Cardiac septum (tissue), 1 donor: ENCODE measurements at regions not wholly inside any gene's neighbourhood (a gene's known extent, or its start where the extent isn't known, plus 50 kb on each side); places are given as distances from the start of the nearest gene placed in this dataset.
"Not testable (repeated sequence)": the region's sequence is repeated elsewhere in the genome, so short reads cannot be mapped to it uniquely, and the experiment has no call there.

ENCODE experiments used
- DNase-seq: peaks from one replicate; pipeline ENCODE4 v3.0.0-alpha.2; 2020; ENCODE audit warnings: low spot score
- intact Hi-C: fragments of 100-400 bp; cut with DNase I; formaldehyde crosslinking; loops from one replicate; pipeline ENCODE4 v1.14.0; 2022
- donor health status: DM: no; HTN: no; CAD: no.

DNA sequence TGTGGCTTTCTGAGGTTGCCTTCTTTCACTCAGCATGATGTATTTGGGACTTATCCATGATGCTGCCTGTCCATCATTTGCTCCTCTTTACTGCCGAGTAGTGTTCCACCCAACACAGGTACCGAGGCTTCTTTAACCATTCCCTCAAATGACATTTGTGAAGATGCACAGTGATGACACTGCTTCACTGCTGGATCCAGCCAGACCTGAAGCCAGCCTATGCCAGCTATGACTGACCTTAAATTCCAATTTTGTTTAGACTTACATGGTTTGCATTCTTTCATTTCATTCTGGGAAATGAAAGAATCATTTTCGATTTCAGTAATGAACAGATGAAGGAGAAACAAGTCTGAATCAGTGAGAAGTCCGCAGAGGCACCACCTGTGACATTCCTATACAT, 271.0 kb downstream of the AACS start:
- intact Hi-C loops, result no loop called here
- DNase-seq, result no peak

DNA sequence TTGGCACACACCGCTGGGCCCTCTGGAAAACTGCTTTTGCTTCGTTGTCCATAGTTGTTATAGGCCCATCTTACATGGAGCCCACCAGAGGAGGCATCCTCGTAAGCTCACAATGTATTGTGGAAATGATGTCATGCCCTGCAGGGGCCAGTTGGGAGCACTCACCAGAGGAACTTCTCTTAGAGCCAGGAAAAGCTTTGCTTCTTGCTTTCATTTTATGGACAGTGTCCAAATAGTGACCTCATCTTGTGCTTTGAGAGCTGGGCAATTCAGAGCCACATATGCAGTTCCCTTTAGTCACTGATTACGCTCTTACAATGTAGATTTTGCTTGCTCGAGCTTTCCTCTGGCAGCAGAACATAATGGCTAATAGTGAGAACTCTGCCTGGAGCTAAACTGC, 275.6 kb downstream of the AACS start:
- no peak for DNase-seq
- intact Hi-C loops, result no loop called here

DNA sequence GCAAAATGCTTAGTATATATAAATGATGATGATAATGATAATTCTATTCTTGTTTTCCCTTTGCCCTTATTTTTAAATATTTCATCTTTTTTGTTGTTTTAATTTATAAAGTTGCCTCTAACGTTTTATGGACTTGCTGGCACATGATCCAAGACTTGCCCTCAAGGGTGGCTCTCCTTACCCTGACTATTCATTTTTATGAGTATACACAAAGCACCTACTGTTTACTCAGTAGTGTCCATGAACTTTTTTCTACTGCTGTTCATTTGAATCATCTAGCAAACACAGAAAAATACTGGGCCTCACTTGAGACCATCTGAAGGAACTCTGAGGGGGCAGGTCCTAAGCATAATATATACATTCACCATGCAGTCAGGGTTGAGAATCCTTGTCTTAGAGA, 276.2 kb downstream of the AACS start:
- DNase-seq, result no peak
- intact Hi-C loops, result no loop called here

DNA sequence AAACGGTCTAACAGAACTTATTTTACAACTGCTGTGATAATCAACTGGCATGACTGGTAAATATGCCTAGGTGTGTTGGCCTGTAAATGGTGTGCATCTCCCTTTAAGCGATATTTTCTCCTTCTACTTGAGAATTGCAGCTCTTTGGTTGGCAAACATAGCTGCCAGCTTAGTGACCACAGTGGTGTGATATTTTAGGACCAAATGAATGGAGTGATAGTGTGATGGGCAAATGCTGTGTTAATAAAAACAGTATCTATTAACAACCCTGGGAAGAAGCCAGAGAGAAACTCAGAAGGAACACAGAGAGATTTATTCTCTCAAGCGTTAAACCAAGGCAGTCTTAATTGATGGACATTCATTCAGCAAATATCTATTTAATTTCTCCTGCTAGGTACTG, 278.4 kb downstream of the AACS start:
- intact Hi-C loops, result no loop called here
- no peak for DNase-seq

DNA sequence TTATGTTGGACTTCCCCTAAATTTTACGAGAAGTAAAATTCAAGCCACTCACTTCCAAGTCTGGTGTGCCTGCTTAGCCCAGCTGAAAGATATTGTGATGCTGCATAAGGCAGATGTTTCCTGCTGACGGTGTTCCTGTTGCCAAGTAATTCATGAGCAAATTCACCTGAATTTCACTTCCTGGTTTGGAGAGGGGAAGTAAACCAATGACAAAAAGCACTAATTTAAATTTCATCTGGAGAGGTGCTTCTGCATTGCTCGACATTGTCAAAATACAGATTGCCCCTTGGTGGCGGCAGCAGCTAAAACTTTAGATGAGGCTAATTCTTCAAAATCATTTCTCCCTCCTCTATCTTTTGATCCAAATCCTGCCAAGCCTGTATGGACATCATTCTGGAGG, 281.1 kb downstream of the AACS start:
- DNase-seq, result no peak
- intact Hi-C loops, result no loop called here

DNA sequence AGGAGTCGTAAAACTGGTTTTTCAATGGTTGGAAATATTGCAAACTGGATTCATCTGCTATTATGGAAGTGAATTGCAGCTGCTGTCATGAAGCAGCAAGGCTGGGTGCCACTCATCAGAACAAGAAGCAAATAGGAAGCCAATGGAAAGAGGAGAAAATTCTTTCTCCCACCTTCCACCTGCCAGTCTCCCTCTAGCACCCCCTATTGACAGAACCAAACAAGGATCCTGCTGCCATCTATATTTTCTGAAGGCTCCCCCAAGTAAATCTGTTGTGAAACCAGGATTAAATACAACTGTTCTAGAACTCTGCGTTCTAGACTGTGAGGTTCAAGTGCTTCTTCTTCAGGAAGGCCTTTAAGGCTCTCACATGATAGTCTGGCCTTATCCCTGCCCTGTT, 286.6 kb downstream of the AACS start:
- no peak for DNase-seq
- intact Hi-C loops, result no loop called here

DNA sequence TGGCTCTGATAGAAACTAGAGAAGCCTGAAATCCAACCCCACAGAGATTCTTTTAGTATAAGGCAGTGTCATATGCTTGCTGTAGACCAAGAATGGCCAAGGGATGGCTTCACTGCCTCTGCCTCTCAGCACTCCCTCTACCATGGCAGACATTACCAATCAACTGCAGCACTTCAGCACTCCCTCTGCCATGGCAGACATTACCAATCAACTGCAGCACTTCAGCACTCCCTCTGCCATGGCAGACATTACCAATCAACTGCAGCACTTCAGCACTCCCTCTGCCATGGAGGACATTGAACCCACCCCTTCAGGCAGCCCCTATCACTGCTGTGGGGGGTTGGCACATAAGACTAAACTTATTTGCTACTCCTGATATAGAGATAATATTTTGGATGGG, 287.8 kb downstream of the AACS start:
- intact Hi-C loops, DNase-seq: not testable (repeated sequence)

DNA sequence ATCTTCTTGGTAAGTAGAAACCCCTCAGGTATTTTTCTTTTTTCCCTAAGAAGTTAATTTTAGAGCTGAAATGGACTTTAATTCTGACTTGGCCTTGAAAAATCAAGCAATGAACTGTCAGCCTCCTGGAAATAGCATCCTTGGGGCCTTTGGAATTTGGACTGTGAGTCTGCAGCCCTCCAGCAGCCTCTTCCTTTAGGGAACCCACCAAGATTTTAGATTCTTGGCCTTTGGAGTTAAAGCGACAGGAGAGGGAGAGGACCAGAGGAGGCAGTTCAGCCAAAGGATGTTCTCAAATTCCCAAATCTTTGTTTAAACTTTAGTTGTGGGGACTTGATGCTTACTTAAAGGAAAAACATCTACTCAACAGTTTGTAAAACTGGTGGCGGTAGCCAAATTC, 288.6 kb downstream of the AACS start:
- DNase-seq, result no peak
- intact Hi-C loops, result no loop called here

DNA sequence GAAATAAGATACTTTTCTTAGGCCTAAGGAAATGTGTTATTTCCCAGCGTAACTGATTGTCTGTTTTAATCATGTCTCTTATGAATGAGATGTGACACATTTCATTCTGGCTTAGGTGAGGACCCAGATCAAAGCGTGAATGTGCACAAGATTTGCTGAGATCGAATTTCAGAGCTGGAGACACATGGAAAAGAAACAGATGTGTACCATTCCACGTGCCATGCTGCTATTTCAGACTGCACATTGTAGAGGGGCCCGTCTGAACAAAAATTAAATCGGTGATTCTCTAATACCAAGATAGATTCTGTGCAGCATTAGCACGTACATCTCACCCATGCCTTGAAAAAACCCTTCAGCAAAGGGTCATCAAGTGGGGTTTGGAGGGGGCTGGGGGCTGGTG, 290.4 kb downstream of the AACS start:
- intact Hi-C loops, result no loop called here

DNA sequence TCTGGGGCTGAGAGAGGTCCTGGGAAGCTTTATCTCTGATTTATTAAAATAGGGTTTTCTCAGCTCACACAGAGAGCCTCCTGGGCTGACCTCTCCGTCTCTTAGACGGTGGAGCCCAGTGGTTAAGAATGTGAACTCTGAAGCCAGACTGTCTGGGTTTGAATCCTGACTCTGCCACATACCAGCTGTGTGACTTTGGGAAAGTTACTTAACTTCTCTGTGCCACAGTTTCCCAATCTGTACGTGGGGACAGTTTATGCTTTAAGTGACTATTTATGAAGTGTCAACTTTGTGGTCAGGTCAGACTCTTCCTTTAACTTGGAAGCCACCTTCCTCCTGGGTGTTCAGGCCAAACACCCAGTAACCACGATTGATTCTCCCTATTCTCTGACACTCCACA, 290.9 kb downstream of the AACS start:
- no peak for DNase-seq
- intact Hi-C loops, result no loop called here

More for the DNA sequence above, 290.4 kb downstream of the AACS start:
- no peak for DNase-seq

DNA sequence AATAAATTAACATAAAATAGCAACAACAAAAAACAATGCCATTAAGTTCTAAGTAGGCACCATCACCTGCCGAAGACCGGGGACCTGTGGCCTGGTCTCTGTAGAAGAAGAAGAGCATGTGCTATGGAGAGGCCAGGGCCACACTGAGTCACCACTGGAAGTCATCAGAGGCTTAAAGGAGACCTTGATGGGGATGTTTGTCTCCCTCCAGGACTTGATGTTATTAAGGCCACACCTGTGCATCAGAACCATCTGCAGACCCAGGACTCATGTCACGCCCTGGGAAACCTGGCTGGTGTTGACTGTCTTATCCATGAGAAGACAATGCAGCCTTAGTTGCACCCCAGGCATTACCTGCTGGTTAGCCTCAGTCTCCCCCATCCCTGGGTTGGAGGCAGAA, 292.3 kb downstream of the AACS start:
- no peak for DNase-seq
- intact Hi-C loops, result no loop called here

DNA sequence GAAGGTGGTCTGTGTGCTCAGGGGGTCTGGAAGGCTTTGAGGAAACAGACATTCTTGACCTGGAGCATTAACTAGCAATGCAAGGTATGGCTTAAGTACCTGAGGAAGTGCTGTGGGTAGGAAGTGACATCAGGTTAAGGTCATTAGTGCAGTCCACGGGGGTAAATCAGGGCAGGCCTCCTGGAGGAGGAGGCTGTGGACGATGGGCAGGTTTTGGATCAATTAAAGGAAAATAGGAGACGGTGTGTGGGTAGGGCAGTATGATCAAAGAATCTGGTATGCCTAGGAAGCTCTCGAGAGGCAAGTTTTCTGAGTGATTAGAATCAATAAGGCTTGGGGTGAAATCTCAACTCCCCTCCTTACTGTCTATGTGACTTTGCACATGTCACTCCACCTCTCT, 295.3 kb downstream of the AACS start:
- intact Hi-C loops, result no loop called here
- no peak for DNase-seq

DNA sequence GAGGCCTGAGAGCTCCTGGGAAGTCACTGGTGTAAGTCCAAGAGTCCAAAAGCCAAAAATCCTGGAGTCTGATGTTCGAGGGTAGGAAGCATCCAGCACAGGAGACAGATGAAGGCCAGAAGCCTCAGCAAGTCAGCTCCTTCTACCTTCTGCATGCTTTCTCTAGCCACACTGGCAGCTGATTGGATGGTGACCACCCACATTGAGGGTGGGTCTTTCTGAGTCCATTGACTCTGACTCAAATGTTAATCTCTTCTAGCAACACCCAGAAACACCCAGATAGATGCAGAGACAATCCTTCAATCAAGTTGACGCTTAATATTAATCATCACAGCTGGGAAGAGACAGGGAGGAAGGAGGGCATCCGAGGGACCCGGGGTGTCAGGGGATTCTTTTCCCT, 305.8 kb downstream of the AACS start:
- no peak for DNase-seq
- intact Hi-C loops, result no loop called here

DNA sequence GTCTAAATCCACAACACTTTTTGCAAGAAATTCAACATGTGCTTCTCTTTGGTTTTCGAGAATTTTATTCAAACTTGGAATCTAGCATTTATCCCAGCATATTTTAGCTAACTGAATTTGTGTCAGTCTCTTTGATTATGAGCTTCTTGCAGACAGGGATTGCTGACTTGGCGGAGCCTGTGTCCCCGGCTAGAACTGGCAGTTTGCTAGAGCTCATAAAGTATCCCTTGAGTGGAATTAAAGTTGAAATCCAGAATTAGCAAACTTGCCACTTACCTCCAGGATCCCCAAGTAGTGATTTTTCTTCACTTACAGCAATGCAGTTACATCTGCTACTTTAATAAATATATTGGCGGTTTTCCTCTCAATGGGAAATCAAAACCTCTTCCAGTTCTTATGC, 306.9 kb downstream of the AACS start:
- no peak for DNase-seq

DNA sequence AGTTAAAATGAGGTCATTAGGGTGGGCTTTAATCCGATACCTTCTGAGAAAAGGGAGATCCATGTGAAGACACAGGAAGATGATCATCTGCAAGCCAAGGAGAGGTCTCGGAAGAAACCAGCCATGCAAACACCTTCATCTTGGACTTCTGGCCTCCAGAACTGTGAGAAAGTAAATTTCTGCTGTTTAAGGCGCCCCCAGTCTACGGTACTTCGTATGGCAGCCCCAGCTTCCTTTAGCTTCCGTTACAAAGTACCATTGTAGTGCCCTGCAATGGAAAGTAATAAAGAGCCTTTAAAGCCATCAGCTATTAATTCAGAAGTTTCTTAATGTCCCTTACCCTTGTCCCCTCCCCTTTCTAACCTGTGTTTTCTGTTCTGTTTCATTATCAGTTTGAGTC, 308.1 kb downstream of the AACS start:
- DNase-seq, result no peak
- intact Hi-C loops, result no loop called here

More for the DNA sequence above, 306.9 kb downstream of the AACS start:
- intact Hi-C loops, result no loop called here

DNA sequence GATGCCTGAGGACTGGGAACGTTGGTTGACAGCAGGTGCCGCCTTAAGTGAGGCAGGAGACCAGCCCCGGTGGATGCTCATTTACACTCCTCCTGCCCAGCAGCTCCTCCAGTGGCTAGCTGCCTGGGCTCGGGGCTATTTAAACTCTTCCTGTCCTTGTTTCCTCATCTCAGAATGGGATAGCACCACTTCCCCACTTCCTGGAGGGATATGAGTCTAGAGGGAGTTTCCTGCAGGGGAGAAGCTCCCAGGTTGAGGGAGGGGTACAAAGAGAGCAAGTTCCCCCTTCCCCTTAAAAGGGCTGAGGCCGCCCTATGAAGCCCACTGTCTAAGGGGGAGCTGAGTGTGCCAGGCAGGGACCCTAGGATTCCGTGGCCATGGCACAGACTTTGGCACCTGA, 311.2 kb downstream of the AACS start:
- intact Hi-C loops, result no loop called here
- no peak for DNase-seq

DNA sequence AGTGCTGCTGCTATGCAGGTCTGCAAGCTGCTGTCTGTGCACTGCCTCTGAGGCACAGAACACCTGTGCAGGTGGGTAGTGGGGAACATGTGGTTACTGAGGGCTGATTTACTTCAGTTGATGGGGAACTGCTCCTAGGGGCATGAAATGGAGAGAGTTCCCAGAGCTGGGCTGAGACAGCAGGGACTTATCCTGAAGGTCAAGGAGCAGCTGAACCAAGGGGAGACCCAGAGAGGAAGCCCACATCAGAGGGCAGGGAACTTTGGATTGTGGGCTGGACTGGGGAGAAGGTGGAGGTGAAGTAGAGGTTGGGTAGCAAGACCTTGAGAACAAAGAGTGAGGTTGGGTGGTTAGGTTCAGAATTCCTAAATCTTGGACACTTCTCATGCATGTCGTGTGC, 311.9 kb downstream of the AACS start:
- DNase-seq, result no peak
- intact Hi-C loops, result no loop called here

DNA sequence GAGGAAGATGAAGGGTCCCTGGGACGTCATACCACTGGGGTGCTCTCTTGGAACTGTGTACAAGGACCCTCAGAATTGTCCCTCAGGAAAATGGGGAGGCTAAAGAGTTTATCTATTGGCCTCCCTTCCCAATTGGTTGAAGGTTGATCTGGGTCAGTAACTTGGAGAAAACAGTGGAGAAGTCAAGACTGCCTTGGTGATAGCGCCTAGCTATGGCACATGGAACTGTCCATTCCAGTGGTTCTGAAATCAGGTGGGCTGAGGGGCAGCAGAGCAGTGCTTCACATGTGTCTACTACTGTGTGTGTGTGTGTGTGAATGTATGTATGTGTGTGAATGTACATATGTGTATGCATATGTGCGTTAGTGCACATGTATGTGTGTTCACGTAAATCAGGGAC, 316.1 kb downstream of the AACS start:
- no peak for DNase-seq
- intact Hi-C loops, result no loop called here

DNA sequence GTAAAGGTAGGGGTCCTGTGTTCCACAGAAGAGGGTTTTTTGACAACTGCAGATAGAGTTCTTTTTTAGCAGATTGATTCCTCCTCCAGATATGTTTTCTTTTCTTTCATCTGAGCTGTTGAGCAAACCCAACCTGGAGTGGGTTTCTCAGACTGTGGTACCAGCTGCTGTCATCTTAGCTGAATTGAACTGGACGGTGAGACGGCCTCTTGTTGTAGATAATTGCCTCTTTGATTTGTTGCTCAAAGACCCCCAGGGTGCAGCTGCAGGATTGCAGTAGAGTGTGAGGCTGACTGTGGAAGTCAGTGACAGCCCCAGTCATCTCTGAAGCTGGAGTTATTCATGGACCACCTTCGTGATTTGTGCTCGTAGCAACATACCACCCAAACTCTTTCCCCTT, 317.7 kb downstream of the AACS start:
- intact Hi-C loops, result no loop called here
- no peak for DNase-seq

DNA sequence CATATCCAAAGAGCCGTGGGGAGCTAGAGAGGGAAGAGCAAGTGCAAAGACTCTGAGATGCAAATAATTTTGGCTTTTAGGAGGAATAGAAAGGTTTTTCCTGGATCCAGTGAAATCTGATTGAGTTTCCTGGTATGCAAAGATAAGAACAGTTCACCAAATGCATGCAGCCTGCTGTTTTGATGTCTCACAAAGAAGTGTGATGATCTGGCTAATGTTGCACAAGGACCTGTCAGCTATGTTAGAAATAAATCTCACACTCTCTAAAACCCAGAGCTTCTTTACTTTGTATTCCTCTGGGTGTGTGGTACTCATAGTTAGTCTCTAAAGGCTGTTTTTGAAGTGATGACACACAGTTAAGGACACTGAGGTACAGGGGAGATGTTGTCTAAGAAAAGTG, 321.4 kb downstream of the AACS start:
- no peak for DNase-seq
- intact Hi-C loops, result no loop called here

DNA sequence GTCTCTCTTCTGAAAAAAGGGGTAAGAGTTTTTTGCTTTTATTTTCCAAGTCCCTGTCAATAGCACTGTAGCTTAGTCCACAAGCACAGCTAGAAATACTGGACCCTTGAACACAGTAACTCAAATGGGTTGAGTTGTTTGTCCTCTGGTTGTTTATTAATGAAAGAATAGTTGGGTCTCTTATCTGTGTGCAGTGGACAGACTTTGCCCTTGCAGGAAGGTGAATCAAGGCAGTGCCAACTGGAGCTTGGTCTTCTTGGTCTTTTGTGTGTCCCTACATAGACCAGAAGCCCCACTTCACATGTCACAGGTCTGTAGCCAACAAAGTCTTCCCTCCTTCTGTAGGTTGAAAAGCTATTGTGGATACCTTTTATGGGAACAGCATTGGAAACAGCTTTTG, 322.0 kb downstream of the AACS start:
- intact Hi-C loops, result no loop called here
- no peak for DNase-seq

DNA sequence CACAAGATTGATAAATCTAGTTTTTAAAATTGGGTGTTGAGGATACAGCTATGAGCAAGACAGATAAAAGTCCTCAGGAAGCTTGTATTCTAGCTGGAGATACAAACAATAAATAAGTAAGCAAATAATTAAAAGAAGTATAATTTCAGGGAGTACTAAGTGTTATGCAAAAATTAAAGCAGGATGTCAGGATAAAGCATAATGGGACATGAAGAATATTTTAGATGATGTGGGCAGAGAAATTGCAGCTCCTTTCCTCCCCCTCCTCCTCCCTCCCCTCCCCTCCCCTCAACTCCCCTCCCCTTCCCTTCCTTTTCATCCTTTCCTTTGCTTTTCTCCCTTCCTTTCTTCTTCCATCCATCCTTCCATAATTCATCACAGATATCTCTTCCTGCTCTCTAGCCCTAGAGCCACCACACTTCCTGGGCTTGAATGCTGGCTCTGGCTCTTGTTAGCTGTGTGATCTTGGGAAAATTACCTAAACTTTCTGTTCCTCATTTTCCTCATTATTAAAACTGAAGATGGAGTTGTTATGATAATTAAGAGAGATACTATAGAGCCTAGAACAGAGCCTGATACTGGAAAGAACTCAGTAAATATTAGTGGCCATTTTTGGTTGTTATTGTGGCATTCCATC, 323.9 kb downstream of the AACS start:
- no peak for DNase-seq
- intact Hi-C loops, result no loop called here
